Thyroid gland (tissue), 4 donors: ENCODE measurements at regions not wholly inside any gene's neighbourhood (a gene's known extent, or its start where the extent isn't known, plus 50 kb on each side); places are given as distances from the start of the nearest gene placed in this dataset.

ENCODE experiments used
- POLR2A ChIP-seq, 2 donors: fragments of 450-650 bp; IDR thresholded peaks; one replicate each; pipeline ENCODE4 v1.6.1; 2017; ENCODE audit warnings: antibody characterized with exemption in 2 of 2, mild to moderate bottlenecking in 2 of 2, moderate library complexity in 1 of 2
- TF ChIP-seq, protein P1 (sequence below), 6 experiments: fragments of 200-600 bp in 3 of 6; fragments of 450-650 bp in 3 of 6; sonication (generic) in 3 of 6; IDR thresholded peaks; one replicate each; pipeline ENCODE4 v1.5.1; 2016 to 2019; ENCODE audit warnings: antibody characterized with exemption in 6 of 6, mild to moderate bottlenecking in 2 of 6, inconsistent platforms in 1 of 6, moderate library complexity in 1 of 6

DNA sequence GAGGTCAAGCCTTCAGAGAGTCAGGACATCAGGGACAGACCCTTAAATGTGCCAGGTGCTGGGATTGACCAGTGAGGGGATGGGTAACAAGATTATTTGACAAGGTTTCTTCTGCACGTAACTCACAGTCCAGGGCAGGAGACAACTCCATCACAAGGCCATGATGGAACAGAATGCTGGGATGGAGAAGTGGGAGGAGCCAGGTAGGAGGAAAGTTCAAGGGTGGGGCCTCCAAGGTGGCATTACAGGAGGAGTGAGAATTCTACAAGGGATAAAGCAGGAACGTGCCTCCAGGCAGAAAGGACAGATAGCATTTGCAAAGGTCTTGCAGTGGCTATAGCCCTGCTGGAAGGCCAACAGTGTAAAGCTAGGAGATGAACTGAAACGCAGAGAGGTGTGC is 102.2 kb downstream of the FGF18 start:
- TF ChIP-seq, protein P1, sequence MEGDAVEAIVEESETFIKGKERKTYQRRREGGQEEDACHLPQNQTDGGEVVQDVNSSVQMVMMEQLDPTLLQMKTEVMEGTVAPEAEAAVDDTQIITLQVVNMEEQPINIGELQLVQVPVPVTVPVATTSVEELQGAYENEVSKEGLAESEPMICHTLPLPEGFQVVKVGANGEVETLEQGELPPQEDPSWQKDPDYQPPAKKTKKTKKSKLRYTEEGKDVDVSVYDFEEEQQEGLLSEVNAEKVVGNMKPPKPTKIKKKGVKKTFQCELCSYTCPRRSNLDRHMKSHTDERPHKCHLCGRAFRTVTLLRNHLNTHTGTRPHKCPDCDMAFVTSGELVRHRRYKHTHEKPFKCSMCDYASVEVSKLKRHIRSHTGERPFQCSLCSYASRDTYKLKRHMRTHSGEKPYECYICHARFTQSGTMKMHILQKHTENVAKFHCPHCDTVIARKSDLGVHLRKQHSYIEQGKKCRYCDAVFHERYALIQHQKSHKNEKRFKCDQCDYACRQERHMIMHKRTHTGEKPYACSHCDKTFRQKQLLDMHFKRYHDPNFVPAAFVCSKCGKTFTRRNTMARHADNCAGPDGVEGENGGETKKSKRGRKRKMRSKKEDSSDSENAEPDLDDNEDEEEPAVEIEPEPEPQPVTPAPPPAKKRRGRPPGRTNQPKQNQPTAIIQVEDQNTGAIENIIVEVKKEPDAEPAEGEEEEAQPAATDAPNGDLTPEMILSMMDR (IDR thresholded peaks at IDR 0.05), result no peak
- TF ChIP-seq POLR2A (IDR thresholded peaks at IDR 0.05), result no peak
